ENCODE measurements at regions not wholly inside any gene's neighbourhood (a gene's known extent, or its start where the extent isn't known, plus 50 kb on each side); places are given as distances from the start of the nearest gene placed in this dataset.

- TF ChIP-seq CTCF (IDR thresholded peaks at IDR 0.05; ENCODE audit: low read length) (no peak), EZH2 (optimal IDR thresholded peaks at IDR 0.05; ENCODE audit: low read depth, low read length) (no peak)
Measured at GRCh38 chr5:62208218-62208852, 97.7 kb upstream of the KIF2A start.
